ENCODE measurements at regions not wholly inside any gene's neighbourhood (a gene's known extent, or its start where the extent isn't known, plus 50 kb on each side); places are given as distances from the start of the nearest gene placed in this dataset.
"Not testable (repeated sequence)": the region's sequence is repeated elsewhere in the genome, so short reads cannot be mapped to it uniquely, and the experiment has no call there.

DNA sequence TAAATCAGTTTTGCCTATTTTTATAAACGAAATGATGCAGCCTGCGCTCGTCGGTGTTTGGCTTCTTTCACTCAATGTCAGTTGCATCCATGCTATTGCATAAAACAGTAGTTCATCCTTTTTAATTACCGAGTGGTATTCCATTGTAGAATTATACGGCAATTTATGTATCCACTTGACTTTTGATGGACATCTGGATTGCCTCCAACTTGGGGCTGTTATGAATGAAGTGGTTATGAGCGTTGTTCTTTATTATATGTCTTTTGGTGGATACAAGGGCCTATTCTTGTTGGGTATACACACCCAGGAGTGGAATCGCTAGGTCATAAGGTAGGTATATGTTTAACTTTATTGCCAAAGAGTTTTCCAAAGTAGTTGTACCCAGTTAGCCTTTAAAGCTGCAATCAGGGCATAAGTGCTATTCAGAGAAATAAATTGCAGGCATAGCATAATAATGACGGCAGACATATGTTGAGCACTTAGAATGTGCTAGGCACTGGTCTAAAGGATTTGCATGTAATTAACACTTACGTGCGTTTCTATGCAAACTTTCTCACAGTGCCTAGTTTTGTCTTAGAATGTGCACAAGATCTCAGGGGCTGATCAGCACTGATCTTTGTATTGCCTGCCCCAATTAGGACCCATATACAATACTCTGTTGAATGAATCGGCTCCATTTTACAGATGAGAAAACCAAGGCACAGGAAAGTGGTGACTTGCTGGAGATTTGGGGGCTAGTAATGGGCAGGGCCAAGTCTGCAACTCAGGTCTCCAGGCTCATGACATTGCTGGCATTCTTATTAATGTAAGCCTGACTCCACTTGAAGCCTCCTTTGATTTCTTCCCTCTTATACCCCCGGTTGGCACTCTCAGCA lies 407.0 kb downstream of the BCOR start:
- no peak for DNase-seq

DNA sequence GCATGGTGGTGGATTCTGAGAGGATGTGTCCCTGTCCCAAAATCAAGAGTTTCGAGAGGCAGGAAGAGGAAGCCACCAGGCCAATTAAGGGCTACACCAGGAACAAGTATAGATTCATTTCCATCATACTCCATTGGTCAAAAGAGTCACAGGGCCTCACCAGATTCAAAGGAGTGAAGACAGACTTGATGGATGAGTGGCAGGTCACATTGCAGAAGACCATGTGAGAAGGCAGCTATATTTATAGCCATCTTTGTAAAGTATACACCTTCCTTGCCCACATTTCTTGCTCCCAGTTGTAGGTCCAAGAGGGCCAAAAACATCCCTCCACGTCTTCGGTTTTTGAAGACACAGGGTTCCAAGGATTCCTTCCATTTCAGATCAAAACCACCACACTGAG lies 406.0 kb downstream of the BCOR start:
- no peak for DNase-seq

DNA sequence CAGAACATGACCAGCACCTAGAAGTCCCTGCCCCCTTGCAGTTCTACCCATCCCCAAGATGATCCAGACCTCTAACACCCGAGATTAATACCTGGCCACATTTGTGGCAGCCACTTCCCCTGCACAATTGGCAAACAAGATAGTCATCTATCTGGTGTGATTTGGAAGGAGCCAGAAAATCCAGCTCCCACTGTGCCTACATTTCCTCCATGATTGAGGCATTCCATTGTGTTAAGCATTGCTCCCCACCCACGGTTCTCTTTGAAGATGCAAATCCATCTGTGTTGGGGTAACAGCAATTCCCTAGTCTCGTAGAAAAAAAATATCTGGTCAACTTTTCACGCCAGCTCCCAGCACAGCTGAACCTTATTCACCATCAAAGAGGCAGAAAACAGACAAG lies 405.0 kb downstream of the BCOR start:
- no peak for DNase-seq

DNA sequence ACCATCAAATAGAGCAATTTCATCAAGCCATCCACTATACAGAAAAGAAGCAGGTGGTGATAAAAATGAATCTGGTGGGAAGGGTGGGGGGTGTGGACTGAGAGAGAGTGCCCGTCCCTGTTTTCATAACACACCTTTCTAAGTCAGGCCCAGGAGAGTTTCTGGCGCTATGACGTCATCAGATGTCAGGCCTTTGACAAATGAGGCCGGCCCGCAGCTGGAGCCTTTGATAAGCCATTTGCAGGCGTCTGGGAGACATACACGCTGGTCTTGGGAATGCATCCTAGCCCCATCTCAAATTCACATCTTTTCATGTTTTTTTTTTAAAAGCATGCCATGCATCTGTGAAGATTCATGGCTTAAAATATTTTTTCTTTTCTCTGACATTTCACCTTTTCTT lies 404.5 kb downstream of the BCOR start:
- no peak for DNase-seq

DNA sequence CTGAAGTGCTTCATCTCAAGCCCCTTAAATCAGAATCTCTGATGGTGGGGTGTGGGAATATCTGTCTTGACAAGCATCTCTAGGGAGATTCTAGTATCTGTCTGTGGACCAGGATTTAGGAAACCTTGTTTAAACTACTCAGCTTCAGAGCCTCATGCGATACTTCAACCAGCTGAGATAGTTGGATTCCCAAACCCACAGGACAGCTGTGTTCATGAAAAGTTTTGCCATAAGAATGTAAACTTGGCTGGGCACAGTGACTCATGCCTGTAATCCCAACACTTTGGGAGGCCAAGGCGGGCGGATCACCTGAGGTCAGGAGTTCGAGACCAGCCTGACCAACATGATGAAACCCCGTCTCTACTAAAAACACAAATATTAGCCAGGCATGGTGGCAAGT lies 395.1 kb downstream of the BCOR start:
- DNase-seq = not testable (repeated sequence)

DNA sequence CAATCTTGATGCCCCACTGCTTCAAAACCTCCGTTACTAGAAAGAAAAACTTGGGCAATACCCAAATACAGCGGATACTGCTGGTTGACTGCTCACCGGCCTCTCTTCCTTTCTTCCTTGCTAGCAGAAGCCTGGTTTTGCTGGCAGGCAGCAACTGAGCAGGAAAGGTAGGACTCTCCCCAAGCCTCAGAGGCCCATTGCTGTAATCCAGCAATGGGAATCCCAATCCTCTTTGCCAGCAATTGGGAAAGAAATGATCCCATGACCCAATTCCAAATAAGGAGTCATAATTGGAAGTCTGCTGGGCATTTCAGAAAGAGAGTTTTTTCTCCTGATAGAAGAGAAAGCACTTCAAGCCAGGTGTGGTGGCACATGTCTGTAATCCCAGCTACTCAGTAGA lies 394.5 kb downstream of the BCOR start:
- DNase-seq = no peak

DNA sequence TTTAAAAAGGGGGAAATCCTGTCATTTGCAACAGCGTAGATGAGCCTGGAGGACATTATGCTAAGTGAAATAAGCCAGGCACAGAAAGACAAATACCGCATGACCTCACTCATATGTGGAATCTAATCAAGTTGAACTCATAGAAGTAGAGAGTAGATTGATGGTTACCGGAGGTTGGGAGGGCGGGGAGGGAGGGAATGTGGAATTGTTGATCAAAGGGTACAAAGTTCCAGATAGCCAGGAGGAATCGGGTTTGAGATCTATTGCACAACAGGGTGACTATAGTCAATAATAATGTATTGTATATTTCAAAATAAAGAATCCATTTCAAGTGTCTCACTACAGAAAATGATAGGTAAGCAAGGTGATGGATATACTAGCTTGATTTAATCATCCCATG lies 393.2 kb downstream of the BCOR start:
- no peak for DNase-seq

DNA sequence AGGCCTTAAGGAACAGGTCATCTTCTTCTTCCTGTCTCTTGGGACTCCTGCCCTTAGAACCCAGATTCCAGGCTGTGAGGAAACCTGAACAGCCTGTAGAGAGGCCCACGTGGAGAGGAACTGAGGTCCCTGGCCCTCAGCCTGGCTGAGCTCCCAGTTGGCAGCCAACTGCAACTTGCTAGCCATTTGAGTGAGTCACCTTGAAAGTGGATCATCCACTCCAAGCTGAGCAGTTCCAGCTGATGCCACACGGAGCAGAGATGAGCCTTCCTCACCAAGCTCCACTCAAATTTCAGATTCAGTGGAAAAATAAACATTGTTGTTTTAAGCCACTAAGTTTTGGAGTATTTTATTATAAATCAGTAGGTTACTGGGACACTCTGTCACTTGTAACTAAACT lies 392.5 kb downstream of the BCOR start:
- peak in 10 of 51 donors; percentile 4 to 43 (median 12) for DNase-seq

DNA sequence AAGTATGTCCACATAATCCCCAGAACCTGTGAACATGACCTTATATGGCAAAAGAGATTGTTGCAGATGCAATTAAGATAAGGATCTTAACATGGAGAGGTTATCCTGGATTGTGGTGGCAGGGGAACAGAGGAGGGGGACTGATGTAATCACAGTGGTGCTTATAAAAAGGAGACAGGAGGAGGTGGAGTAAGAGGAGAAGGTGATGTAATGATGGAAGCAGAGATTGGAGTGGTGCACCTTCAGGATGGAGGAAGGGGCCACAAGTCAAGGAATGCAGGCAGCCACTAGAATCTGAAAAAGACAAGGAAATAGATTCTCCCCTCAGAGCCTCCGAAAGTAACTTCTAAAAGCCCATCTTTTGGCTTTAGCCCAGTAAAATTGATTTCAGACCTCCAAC lies 388.4 kb downstream of the BCOR start:
- DNase-seq = no peak

DNA sequence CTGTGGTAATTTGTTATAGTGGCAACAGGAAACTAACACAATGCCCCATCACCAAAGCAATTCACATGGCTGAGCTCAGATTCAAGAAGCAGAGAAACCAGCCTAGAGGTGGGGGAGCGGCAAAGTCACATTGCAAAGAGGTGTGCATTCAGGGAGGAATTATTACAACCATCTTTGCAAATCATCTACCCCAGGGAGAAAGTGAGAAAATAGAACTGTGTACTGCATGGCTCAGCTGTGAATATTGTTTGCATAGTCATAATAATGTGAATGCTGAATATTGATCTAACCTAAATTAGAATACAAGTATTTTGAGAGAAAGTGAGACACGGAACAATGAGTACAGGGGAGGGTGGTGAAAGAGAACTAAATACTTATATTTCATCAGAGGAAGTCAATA lies 387.9 kb downstream of the BCOR start:
- no peak for DNase-seq

DNA sequence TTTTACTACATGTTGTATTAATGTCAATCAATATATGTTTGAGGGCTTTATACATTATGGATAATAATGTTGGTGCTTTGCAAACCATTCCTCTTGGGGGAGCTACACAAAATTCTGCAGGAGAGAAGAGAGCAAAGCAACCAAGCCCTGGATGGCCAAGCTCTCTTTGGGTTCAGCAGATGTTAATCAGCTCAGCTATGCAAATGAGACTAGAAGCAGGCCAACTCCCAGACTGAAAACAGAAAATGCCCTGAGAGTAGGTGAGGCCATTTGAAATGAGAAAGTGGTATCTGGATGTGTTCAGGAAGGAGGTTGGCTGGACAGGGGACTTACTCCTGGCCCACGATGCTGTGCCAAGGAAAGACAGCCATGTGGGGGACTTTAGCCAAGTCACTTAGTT lies 387.0 kb downstream of the BCOR start:
- no peak for DNase-seq

DNA sequence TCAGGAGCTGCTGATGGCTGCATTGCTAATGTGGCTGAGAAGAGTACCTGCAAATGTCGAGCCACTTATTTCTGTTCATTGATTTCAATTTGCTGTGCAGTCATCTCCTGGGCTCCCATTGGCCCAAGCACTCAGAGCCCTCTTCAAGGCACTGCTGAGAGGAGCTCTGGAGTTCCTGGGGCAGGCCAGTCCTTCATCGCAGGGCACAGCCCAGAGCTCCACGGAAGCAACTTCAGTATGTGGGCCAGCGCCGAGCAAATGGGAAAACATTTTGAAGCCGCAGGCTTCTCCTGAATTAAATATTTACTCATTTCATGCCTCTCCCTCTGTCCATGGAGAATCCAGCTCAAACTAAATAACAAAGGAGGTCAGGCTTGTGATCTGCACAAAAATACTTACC lies 383.3 kb downstream of the BCOR start:
- DNase-seq = no peak

DNA sequence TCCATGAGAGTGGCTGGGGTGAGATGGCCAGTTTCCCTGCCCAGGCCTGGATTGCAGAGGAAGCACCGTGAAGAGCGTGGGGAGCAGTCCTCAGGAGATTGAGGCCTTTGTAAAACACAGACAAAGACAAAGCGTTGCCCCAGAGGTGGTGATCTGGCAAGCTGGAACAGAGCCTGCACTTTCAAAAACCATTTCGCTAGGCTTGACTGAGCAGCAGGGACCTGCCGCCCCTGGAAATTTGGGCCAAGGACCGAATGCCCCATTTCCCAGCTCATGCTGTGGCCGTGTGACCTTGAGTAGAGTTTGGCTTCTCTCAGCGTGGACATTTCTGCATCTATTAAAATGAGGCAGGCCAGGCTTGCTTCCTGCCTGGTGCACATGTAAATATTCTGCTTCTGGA lies 381.4 kb downstream of the BCOR start:
- peak in 2 of 51 donors; percentile 1 to 3 for DNase-seq

DNA sequence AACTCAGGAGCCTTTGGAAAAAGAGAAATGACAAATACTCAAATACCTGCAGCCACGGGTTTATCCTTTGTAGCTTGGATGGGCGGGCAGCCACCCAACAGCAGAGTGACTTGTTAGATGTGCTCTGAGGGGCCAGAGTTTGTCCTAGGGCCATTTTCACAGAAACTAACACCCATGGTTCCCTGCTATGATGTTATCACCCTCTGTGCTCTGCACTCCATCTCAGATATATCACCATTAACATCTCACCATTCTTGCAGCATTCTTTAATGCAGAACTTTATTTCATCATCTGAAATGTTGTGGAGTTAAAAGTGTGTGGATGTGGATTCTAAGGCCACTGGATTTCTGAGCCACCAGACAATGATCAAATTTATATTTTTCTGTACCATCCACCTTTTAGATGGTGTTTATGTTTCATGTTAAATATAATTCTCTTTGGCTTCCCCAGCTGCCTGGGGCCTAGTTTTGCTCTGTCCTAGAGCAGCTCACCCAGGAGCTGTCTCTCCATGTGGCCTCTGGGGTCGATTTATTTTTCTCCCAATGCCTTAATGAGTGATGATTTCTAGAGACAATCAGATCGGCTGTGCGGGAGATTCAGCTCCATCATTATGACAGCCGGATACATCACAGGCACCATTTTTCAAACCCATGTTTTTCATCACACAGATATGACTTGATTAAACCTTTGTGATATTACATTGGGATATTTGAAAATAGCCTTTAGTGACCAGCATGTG lies 380.8 kb downstream of the BCOR start:
- DNase-seq = no peak

DNA sequence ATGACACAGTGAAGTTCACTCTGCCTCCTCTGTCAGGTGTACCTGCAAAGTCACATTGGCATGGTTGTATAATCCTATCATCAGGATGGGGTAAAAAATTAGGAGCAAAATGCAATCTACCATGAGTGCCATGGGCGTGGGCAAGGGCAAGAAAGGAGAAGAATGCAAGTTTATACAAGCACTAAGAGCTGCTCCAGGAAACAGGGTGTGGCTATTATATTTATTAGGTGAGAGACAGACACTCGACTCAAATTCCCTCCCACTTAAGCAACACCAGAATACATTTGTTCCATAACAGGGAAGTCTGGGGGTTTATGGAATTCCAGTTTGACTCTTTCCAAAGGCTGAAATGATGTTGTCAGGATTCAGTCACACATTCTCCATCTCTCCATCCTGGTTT lies 378.8 kb downstream of the BCOR start:
- no peak for DNase-seq

DNA sequence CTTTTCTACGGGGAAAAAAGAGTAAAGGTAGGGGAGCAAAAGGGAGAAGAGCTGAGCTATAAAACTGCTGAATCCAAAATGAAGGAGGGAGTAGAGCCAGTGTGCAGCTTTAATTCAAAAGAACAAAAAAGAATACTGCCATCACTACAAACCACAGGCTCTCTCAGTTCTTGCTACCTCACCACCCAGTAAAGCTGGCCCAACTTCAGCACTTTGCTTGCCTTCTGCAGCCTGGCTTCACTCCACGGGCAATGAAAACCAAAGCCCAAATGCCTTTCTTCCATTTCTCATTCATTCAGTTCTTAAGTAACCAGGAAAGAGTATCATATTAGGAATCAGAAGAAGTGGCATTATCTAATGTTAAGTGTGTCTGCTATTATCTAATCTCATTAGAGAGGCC lies 376.8 kb downstream of the BCOR start:
- no peak for DNase-seq

DNA sequence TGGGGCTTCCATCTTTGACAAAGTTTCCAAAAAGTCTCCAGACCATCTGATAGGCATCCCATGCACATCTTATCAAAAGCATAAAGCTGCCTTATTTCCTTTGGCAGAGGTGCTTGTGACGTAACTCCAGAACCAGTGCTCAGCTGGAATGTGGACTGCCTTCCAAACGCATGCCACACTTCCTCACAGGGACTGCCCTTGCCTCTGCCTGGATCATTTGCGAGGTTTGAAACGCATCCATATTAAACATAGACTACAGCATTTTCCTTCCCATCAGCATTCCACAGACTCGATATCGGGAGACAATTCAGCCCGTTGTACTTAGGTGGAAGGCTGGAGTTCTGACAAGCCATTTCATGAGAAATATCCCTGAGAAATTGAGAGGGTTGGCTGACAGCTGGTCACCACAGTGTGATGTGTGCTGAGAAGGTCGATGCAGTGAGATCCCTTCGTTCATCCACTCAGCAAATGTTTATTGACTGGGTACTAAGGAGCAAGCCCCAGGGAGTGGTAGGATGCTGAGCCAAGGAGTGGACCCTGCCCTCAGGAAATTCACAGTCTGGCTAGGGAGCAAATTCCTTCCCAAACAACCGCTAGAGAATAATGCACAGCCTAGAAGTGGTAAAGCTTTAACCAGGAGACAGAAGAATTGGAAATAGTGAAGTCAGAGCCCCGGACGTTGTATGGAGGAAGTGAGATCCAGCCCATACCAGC lies 376.0 kb downstream of the BCOR start:
- no peak for DNase-seq

DNA sequence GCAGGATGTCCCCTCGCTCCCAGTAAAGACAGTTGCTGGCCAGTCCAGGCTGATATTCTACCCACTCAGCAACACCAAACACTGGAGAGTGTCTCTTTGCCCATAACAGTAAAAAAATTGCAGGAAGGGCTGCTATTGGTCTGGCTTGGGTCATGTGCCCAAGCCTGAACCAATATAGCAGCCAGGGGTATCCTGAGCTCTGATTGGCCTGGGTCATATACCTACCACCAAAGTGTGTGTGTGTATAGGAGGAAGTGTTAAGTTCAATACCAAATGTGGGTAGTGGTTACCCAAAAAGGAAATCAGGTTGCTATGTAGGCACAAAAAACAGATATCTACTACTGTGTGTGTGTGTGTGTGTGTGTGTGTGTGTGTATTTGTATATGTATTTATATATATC lies 373.2 kb downstream of the BCOR start:
- no peak for DNase-seq

DNA sequence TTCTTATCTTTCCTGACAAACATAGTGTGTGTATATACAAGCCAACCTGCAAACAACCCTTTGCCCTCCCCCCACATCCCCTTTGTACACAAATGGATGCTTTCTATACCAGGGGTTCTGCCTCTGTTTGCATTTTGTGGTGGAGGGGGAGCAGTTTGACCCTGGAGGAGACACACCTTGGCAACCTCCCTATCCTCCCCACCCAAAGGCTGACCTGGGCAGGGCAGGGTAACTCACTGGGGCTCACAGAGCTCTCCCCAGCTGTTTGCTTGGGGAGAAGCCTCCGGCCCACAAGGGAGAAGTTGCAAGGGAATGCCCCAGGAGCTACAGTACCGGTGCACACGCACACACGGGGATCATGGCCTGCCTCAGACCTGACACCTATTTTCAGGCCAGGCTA lies 372.6 kb downstream of the BCOR start:
- no peak for DNase-seq

DNA sequence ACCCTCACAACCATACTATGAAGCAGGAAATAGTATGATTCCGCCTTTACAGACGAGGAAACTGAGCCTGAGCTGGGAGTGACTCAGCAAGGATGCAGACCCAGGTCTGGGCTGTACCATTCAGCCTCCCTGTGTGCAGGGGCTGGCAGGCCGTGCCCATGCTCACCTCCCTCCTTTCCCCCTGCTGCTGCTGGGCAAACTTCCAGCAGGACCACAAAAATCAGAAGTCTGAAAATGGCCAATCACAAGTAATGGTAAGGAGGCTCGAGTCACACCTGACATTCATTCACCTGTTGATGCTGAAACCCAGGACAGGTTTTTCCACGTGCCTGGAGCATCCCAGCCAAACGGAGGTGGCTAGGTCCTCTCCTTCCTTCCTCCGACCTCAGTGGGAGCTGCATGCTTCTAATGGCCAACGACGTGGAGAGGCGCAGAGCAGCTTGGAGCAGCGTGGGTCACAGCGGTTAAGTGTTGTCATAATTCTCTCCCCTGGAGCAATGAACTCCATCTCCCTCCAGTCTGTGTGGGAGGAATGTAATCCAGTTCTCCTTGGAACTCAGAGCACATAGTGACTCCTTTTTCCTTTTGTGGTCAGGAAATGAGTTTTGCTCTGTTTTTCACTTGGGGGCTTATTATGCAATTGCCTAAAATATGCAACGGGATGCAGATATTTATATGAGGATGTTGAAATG lies 371.7 kb downstream of the BCOR start:
- no peak for DNase-seq

DNA sequence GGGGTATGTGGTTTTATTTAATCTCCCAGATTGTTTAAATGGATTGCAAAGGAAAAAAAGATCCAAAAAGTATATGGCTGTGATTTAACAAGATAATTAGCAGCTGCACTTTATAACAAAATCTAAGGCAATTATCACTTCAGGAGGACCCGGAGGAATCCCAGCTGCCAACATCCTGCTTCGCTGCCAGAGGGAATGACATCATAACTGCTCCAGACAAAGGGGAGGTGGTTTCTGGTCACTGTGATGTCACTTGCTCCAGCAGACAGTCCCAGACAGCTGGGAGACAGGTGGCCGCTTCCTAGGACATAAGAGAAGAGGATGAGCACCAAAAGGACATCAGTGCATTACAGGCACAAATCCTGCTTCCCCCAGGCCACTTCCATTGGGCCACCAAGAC lies 371.0 kb downstream of the BCOR start:
- no peak for DNase-seq

DNA sequence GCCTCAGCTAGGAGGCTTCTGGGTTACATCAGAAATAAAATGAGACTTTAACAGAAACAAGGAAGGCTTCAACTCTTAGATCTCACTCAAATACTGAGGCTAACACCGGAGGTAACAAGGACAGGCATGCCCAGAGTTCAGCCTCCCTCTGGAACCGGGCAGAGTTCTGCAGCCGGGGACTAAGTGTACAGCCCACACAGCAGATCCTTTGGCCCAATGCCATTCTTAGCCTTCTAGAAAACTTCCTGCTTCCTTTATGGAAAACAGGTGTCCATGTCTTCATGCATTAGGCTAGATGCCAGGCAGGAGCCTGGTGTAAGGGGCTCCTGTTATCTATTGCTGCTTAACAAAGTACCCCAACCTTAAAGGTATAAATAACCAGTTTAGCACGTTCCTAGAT lies 369.7 kb downstream of the BCOR start:
- DNase-seq = no peak
